HEK293T (cell line): ENCODE measurements at regions not wholly inside any gene's neighbourhood (a gene's known extent, or its start where the extent isn't known, plus 50 kb on each side); places are given as distances from the start of the nearest gene placed in this dataset.

ENCODE experiments used
- CTCF ChIA-PET: fragments of 350-600 bp; formaldehyde crosslinking; extraction: SDS; loops from one replicate; lab custom pipeline; 2021; ENCODE audit warnings: antibody characterized with exemption, inconsistent platforms; lab: Yijun Ruan, JAX
- POLR2A ChIA-PET: fragments of 350-600 bp; formaldehyde crosslinking; extraction: SDS; loops from one replicate; lab custom pipeline; 2020; ENCODE audit warnings: antibody characterized with exemption, inconsistent platforms; lab: Yijun Ruan, JAX
- DNase-seq: peaks from one replicate; pipeline ENCODE4 v3.0.0; 2012; ENCODE audit warnings: mixed read lengths; ENCODE audit errors: extremely low spot score
- ARNT ChIP-seq: fragments of 450-650 bp; IDR thresholded peaks from 2 replicates; pipeline ENCODE4 v1.6.1; 2017; ENCODE audit warnings: mild to moderate bottlenecking
- BHLHE40 ChIP-seq: fragments of 450-650 bp; IDR thresholded peaks from 2 replicates; pipeline ENCODE4 v1.6.1; 2016; ENCODE audit warnings: mild to moderate bottlenecking, moderate library complexity, borderline replicate concordance
- CTBP1 ChIP-seq: fragments of 450-650 bp; IDR thresholded peaks from 2 replicates; pipeline ENCODE4 v1.6.1; 2016; ENCODE audit warnings: borderline replicate concordance
- ELF4 ChIP-seq: fragments of 450-650 bp; IDR thresholded peaks from 2 replicates; pipeline ENCODE4 v1.6.1; 2017; ENCODE audit warnings: antibody characterized with exemption
- FOXA1 ChIP-seq: fragments of 450-650 bp; IDR thresholded peaks from 2 replicates; pipeline ENCODE4 v1.6.1; 2016; ENCODE audit warnings: mild to moderate bottlenecking
- FOXK2 ChIP-seq: fragments of 450-650 bp; IDR thresholded peaks from 2 replicates; pipeline ENCODE4 v1.6.1; 2016; ENCODE audit warnings: mild to moderate bottlenecking
- FOXM1 ChIP-seq: fragments of 450-650 bp; IDR thresholded peaks from 2 replicates; pipeline ENCODE4 v1.6.1; 2017; ENCODE audit warnings: mild to moderate bottlenecking, borderline replicate concordance
- HDGF ChIP-seq: fragments of 450-650 bp; IDR thresholded peaks from 2 replicates; pipeline ENCODE4 v1.6.1; 2017; ENCODE audit warnings: antibody characterized with exemption, borderline replicate concordance
- L3MBTL2 ChIP-seq: fragments of 450-650 bp; conservative IDR thresholded peaks from 2 replicates; pipeline ENCODE4 v1.6.1; 2016; ENCODE audit warnings: mild to moderate bottlenecking
- LEF1 ChIP-seq: fragments of 450-650 bp; IDR thresholded peaks from 2 replicates; pipeline ENCODE4 v1.6.1; 2017; ENCODE audit warnings: mild to moderate bottlenecking, borderline replicate concordance
- NFRKB ChIP-seq: fragments of 450-650 bp; IDR thresholded peaks from 2 replicates; pipeline ENCODE4 v1.6.1; 2016; ENCODE audit warnings: mild to moderate bottlenecking, moderate library complexity
- PKNOX1 ChIP-seq: fragments of 450-650 bp; IDR thresholded peaks from 2 replicates; pipeline ENCODE4 v1.6.1; 2016
- SP1 ChIP-seq: fragments of 450-650 bp; IDR thresholded peaks from 2 replicates; pipeline ENCODE4 v1.6.1; 2017
- SUZ12 ChIP-seq: fragments of 450-650 bp; IDR thresholded peaks from 2 replicates; pipeline ENCODE4 v1.6.1; 2016; ENCODE audit warnings: mild to moderate bottlenecking
- TARDBP ChIP-seq: fragments of 450-650 bp; IDR thresholded peaks from 2 replicates; pipeline ENCODE4 v1.6.1; 2016
- ZNF384 ChIP-seq: fragments of 450-650 bp; IDR thresholded peaks from 2 replicates; pipeline ENCODE4 v1.6.1; 2016

DNA sequence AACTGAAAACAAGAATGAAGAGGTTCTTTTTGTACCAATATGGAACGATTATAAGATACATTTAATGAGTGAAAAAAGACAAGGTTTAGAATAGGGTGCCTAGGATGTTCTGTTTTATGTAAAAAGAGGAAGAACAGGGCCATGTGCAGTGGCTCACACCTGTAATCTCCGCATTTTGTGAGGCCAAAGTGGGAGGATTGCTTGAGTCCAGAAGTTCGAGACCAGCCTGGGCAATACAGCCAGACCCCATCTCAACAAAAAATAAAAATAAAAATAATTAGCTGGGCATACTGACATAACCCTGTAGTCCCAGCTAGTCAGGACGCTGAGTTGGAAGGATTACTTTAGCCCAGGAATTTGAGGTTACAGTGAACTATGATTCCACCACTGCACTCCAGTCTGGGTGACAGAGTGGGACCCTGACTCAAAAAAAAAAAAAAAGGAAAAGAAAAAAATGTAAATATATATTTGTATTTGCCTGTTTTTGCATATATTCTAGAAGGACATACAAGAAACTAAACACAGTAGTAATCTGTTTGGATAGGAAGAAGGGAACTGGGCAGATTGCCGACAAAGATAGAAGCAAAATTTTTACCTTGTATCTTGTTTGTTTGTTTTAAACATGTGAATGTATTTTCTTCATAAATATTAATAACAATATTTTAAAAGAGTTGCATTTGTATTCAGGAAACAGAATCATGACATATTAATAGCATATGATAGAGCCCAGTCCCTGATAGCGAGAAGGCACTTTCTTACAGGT, 174.3 kb downstream of the SOX2 start:
- ChIA-PET POLR2A (no interaction called here), CTCF (no interaction called here)
- TF ChIP-seq ARNT (no peak), PKNOX1 (no peak), NFRKB (no peak), FOXA1 (no peak), CTBP1 (no peak), ELF4 (no peak), ZNF384 (no peak), SUZ12 (no peak), FOXK2 (no peak), HDGF (no peak), FOXM1 (no peak), LEF1 (no peak), TARDBP (no peak), SP1 (no peak), L3MBTL2 (no peak)
- no peak for DNase-seq

GRCh38 chr3:181886676-181887075, 175.0 kb downstream of the SOX2 start:
- POLR2A ChIA-PET = no interaction called here
- CTCF ChIA-PET = no interaction called here
- DNase-seq = no peak
- TF ChIP-seq L3MBTL2 (no peak), FOXK2 (no peak), NFRKB (no peak), PKNOX1 (no peak), SUZ12 (no peak), HDGF (no peak), SP1 (no peak), ARNT (no peak)

GRCh38 chr3:181887685-181888084, 176.0 kb downstream of the SOX2 start:
- CTCF ChIA-PET = no interaction called here
- no peak for TF ChIP-seq NFRKB
- TF ChIP-seq ARNT = no peak
- TF ChIP-seq L3MBTL2 = no peak
- TF ChIP-seq LEF1 = no peak
- TF ChIP-seq ZNF384 = no peak
- no peak for TF ChIP-seq SP1
- TF ChIP-seq SUZ12 = no peak
- no peak for TF ChIP-seq BHLHE40
- no peak for TF ChIP-seq TARDBP
- TF ChIP-seq HDGF = no peak
- no peak for TF ChIP-seq ELF4
- TF ChIP-seq FOXM1 = no peak
- POLR2A ChIA-PET = no interaction called here
- DNase-seq = no peak

- no peak for DNase-seq
- POLR2A ChIA-PET = no interaction called here
- TF ChIP-seq L3MBTL2 = no peak
- TF ChIP-seq FOXA1 = no peak
- TF ChIP-seq ARNT = no peak
- CTCF ChIA-PET = no interaction called here
Measured at GRCh38 chr3:181888234-181888633, 176.5 kb downstream of the SOX2 start.

DNA sequence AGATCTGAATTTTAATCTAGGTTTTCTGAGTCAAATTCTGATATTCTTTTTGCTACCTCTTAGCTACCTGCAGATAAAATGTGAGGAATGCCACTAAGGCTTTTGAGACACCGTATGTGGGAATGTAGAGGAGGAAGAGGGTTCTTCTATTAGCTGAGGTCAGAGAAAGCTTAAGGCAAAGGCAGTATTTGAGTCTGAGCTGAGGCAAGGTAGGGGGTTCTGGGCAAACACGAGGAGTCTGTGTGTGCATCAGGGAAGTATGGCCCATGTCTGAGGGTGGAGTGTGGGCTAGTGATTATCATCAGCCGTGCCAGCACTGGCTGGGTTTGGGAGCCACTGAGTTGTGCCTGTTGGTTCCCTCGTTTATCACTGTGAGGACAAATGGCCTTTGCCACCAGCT, 181.1 kb downstream of the SOX2 start:
- TF ChIP-seq PKNOX1 = no peak
- TF ChIP-seq CTBP1 = no peak
- no peak for TF ChIP-seq FOXA1
- TF ChIP-seq HDGF = no peak
- no peak for TF ChIP-seq BHLHE40
- TF ChIP-seq SUZ12 = no peak
- no peak for TF ChIP-seq SP1
- no peak for TF ChIP-seq NFRKB
- CTCF ChIA-PET = no interaction called here
- POLR2A ChIA-PET = no interaction called here
- no peak for DNase-seq

DNA sequence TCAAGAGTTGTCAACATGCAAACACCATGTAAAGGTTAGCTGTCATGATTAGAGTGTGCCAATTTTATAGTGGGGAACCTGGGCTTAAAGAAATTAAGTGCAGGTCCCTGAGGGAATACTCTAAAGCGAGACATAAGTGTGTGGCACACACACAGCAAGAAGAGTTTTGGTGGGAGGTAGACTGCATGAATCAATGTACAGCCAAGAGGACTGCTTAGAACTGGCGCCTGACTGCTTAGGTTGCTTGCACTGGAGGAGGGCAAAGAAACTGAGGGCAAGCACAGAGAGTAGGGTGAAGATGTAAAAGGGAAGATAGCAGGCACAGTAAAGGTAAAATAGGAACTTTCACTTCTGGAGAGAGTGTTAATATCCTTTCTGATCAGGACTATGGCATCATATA, 184.9 kb downstream of the SOX2 start:
- POLR2A ChIA-PET = no interaction called here
- CTCF ChIA-PET = no interaction called here
- DNase-seq = no peak
- no peak for TF ChIP-seq HDGF
- TF ChIP-seq SUZ12 = no peak
- TF ChIP-seq LEF1 = no peak
- TF ChIP-seq FOXK2 = no peak
- no peak for TF ChIP-seq SP1
- no peak for TF ChIP-seq NFRKB
- TF ChIP-seq L3MBTL2 = no peak
- no peak for TF ChIP-seq CTBP1
- TF ChIP-seq ZNF384 = no peak
- no peak for TF ChIP-seq PKNOX1
- TF ChIP-seq BHLHE40 = no peak
- TF ChIP-seq FOXA1 = no peak
- TF ChIP-seq TARDBP = no peak
- TF ChIP-seq FOXM1 = no peak
- TF ChIP-seq ELF4 = no peak
- no peak for TF ChIP-seq ARNT
